Kidney (tissue), 13 donors: ENCODE measurements at regions not wholly inside any gene's neighbourhood (a gene's known extent, or its start where the extent isn't known, plus 50 kb on each side); places are given as distances from the start of the nearest gene placed in this dataset.

Experiments
- DNase-seq, 5 donors: peaks; one replicate each; pipeline ENCODE4 v3.0.0-alpha.2; 2013 to 2020
- FAIRE-seq: peaks from 2 replicates; lab custom pipeline; 2012; peaks lifted over from hg19 to GRCh38; lab: Jason Lieb, UNC
- H3K27ac ChIP-seq, 2 donors: one replicate each; pipeline ENCODE4 v1.7.0; 2013; ENCODE audit warnings: low read depth in 2 of 2, low read length in 2 of 2, inconsistent platforms in 1 of 2
- H3K27me3 ChIP-seq: one replicate; pipeline ENCODE4 v1.7.1; 2013; ENCODE audit warnings: low read length, inconsistent platforms; ENCODE audit not compliant: control insufficient read depth, insufficient read depth
- H3K36me3 ChIP-seq, 3 donors: one replicate each; pipeline versions ENCODE4 v1.7.0 to v1.7.1; 2013; ENCODE audit warnings: low read length in 3 of 3, control low read depth in 1 of 3, inconsistent platforms in 1 of 3; ENCODE audit not compliant: insufficient read depth in 3 of 3, control insufficient read depth in 2 of 3
- H3K4me1 ChIP-seq, 3 donors: one replicate each; pipeline versions ENCODE4 v1.7.0 to v1.7.1; 2013; ENCODE audit warnings: low read length in 3 of 3, inconsistent platforms in 1 of 3, low read depth in 1 of 3; ENCODE audit not compliant: control insufficient read depth in 2 of 3, insufficient read depth in 2 of 3
- H3K4me3 ChIP-seq, 3 donors: one replicate each; pipeline versions ENCODE4 v1.7.0 to v1.8.1; 2013; ENCODE audit warnings: low read length in 3 of 3, control low read depth in 1 of 3, inconsistent platforms in 1 of 3
- H3K9ac ChIP-seq, 3 donors: one replicate each; pipeline versions ENCODE4 v1.7.0 to v1.7.1; 2013; ENCODE audit warnings: low read length in 3 of 3, control low read depth in 1 of 3, inconsistent platforms in 1 of 3
- H3K9me3 ChIP-seq, 3 donors: one replicate each; pipeline versions ENCODE4 v1.7.0 to v1.7.1; 2013; ENCODE audit warnings: low read length in 3 of 3, control low read depth in 1 of 3, inconsistent platforms in 1 of 3; ENCODE audit not compliant: control insufficient read depth in 2 of 3, insufficient read depth in 1 of 3
- CTCF ChIP-seq: IDR thresholded peaks from 3 replicates; pipeline ENCODE4 v1.5.1; 2012; ENCODE audit warnings: mild to moderate bottlenecking, moderate library complexity, borderline replicate concordance; ENCODE audit not compliant: insufficient read depth; ENCODE audit errors: extremely low read depth
- intact Hi-C: fragments of 100-400 bp; cut with DNase I; formaldehyde crosslinking; loops from one replicate; pipeline ENCODE4 v1.11.1; 2022
- donor health status: control.
- donor health status: control.
- donor health status: control.
- donor health status: control.
- donor health status: control.
- donor health status: DM: yes; HTN: yes; CAD: no.
- donor health status: Normal renal cell carcinoma (clear cell type).

GRCh38 chr4:138758876-138759553 is 256.6 kb upstream of the NOCT start:
- no peaks in the 10 kb centered on the region for H3K9me3 ChIP-seq
- H3K27ac ChIP-seq: no peak overlapping the region
- FAIRE-seq: no peak
- H3K4me3 ChIP-seq: no peak overlapping the region
- intact Hi-C loops: no loop called here
- no peaks in the 10 kb centered on the region for H3K36me3 ChIP-seq
- no peak overlapping the region for H3K9ac ChIP-seq
- no peaks in the 10 kb centered on the region for H3K4me1 ChIP-seq
- no peaks in the 10 kb centered on the region for H3K27me3 ChIP-seq
- no peak for TF ChIP-seq CTCF
- no peak for DNase-seq

GRCh38 chr4:138758196-138758595 is 257.4 kb upstream of the NOCT start:
- no peak overlapping the region for H3K27ac ChIP-seq
- no peak for TF ChIP-seq CTCF
- no peak overlapping the region for H3K9ac ChIP-seq
- no peaks in the 10 kb centered on the region for H3K36me3 ChIP-seq
- no peaks in the 10 kb centered on the region for H3K4me1 ChIP-seq
- FAIRE-seq (no peak), DNase-seq (no peak)
- H3K9me3 ChIP-seq: peaks cover 0 to 2% (median 0%) of the 10 kb centered on the region in 3 donors
- H3K4me3 ChIP-seq: no peak overlapping the region
- H3K27me3 ChIP-seq: no peaks in the 10 kb centered on the region
- intact Hi-C loops: no loop called here

- Histone ChIP-seq H3K4me3 (no peak overlapping the region), H3K27me3 (no peaks in the 10 kb centered on the region), H3K9ac (no peak overlapping the region), H3K4me1 (no peaks in the 10 kb centered on the region), H3K27ac (no peak overlapping the region), H3K9me3 (peaks cover 0 to 5% (median 0%) of the 10 kb centered on the region in 3 donors), H3K36me3 (no peaks in the 10 kb centered on the region)
- intact Hi-C loops: no loop called here
- no peak for TF ChIP-seq CTCF
- FAIRE-seq (no peak), DNase-seq (no peak)
Measured at GRCh38 chr4:138757432-138757831, 258.1 kb upstream of the NOCT start.

GRCh38 chr4:138756519-138756918 is 259.1 kb upstream of the NOCT start:
- no peak for FAIRE-seq
- no peak for TF ChIP-seq CTCF
- no peaks in the 10 kb centered on the region for H3K4me1 ChIP-seq
- H3K27ac ChIP-seq: no peak overlapping the region
- H3K9me3 ChIP-seq: peaks cover 0 to 5% (median 0%) of the 10 kb centered on the region in 3 donors
- H3K4me3 ChIP-seq: no peak overlapping the region
- DNase-seq: no peak
- H3K36me3 ChIP-seq: no peaks in the 10 kb centered on the region
- H3K9ac ChIP-seq: no peak overlapping the region
- H3K27me3 ChIP-seq: no peaks in the 10 kb centered on the region
- intact Hi-C loops: no loop called here
